OCI-LY1 (cell line): ENCODE measurements at regions not wholly inside any gene's neighbourhood (a gene's known extent, or its start where the extent isn't known, plus 50 kb on each side); places are given as distances from the start of the nearest gene placed in this dataset.

Source experiments
- H2AFZ ChIP-seq: fragments of 200-600 bp; sonication (generic), shearing (Covaris generic); 2 replicates; pipeline ENCODE4 v1.6.0; 2014; ENCODE audit warnings: antibody characterized with exemption, mild to moderate bottlenecking, low read length
- H3F3A ChIP-seq: fragments of 200-600 bp; sonication (generic), shearing (Covaris generic); 2 replicates; pipeline ENCODE4 v1.6.0; 2014; ENCODE audit warnings: mild to moderate bottlenecking, antibody characterized with exemption, low read length, moderate library complexity; ENCODE audit not compliant: insufficient read depth
- H3K27ac ChIP-seq: fragments of 200-600 bp; sonication (generic); 2 replicates; pipeline ENCODE4 v1.5.1; 2014; ENCODE audit warnings: low read length, mixed run types, mild to moderate bottlenecking, low read depth; ENCODE audit not compliant: poor library complexity, severe bottlenecking
- H3K27me3 ChIP-seq: fragments of 200-600 bp; sonication (generic); 2 replicates; pipeline ENCODE4 v1.6.0; 2014; ENCODE audit warnings: antibody characterized with exemption, mild to moderate bottlenecking, low read length, moderate library complexity; ENCODE audit not compliant: insufficient read depth
- H3K36me3 ChIP-seq: fragments of 200-600 bp; sonication (generic); 2 replicates; pipeline ENCODE4 v1.6.1; 2014; ENCODE audit warnings: mild to moderate bottlenecking, antibody characterized with exemption, low read length, moderate library complexity, mixed read lengths; ENCODE audit not compliant: insufficient read depth
- H3K4me1 ChIP-seq: fragments of 200-600 bp; sonication (generic); 2 replicates; pipeline ENCODE4 v1.5.1; 2014; ENCODE audit warnings: mild to moderate bottlenecking, low read length, moderate library complexity; ENCODE audit not compliant: insufficient read depth, severe bottlenecking
- H3K4me2 ChIP-seq: fragments of 200-600 bp; sonication (generic), shearing (Covaris generic); 2 replicates; pipeline ENCODE4 v1.6.1; 2014; ENCODE audit warnings: low read length
- H3K4me3 ChIP-seq: fragments of 200-600 bp; sonication (generic); 2 replicates; pipeline ENCODE4 v1.5.1; 2014; ENCODE audit warnings: low read length, low read depth, mild to moderate bottlenecking, mixed read lengths; ENCODE audit not compliant: poor library complexity, severe bottlenecking
- H3K79me2 ChIP-seq: fragments of 200-600 bp; shearing (Covaris generic); 2 replicates; pipeline ENCODE4 v1.6.1; 2016; ENCODE audit warnings: mixed run types, low read length, mixed read lengths; ENCODE audit not compliant: insufficient read depth
- H3K9ac ChIP-seq: fragments of 200-600 bp; sonication (generic), shearing (Covaris generic); 2 replicates; pipeline ENCODE4 v1.6.1; 2014; ENCODE audit warnings: mild to moderate bottlenecking, low read length, mixed read lengths
- H3K9me2 ChIP-seq: fragments of 200-600 bp; sonication (generic), shearing (Covaris generic); 2 replicates; pipeline ENCODE4 v1.6.1; 2014; ENCODE audit warnings: low read depth, mild to moderate bottlenecking, low read length, mixed read lengths
- H3K9me3 ChIP-seq: fragments of 200-600 bp; shearing (Covaris generic); 2 replicates; pipeline ENCODE4 v1.6.1; 2014; ENCODE audit warnings: low read length, mixed read lengths
- H4K20me1 ChIP-seq: fragments of 200-600 bp; sonication (generic), shearing (Covaris generic); 2 replicates; pipeline ENCODE4 v1.6.0; 2016; ENCODE audit warnings: mild to moderate bottlenecking, low read length; ENCODE audit not compliant: insufficient read depth
- CTCF ChIP-seq: fragments of 200-600 bp; sonication (generic), shearing (Covaris generic); IDR thresholded peaks from 2 replicates; pipeline ENCODE4 v1.5.1; 2017; ENCODE audit warnings: mild to moderate bottlenecking, antibody characterized with exemption, low read length, moderate library complexity, mixed read lengths
- EZH2 ChIP-seq: fragments of 200-600 bp; sonication (generic), shearing (Covaris generic); IDR thresholded peaks from 2 replicates; pipeline ENCODE4 v1.8.0; 2017; ENCODE audit warnings: borderline replicate concordance, mixed run types, mild to moderate bottlenecking, antibody characterized with exemption, low read length, moderate library complexity, mixed read lengths

- Histone ChIP-seq H4K20me1 (no peaks in the 10 kb centered on the region), H3K27ac (no peak overlapping the region), H3K9me3 (no peaks in the 10 kb centered on the region), H2AFZ (no peak overlapping the region), H3K9me2 (no peaks in the 10 kb centered on the region; the same call in 1 of the 2 replicates), H3K4me3 (no peak overlapping the region), H3K36me3 (no peaks in the 10 kb centered on the region), H3K79me2 (no peaks in the 10 kb centered on the region), H3K27me3 (no peaks in the 10 kb centered on the region), H3K4me2 (no peak overlapping the region), H3F3A (no peaks in the 10 kb centered on the region), H3K4me1 (no peaks in the 10 kb centered on the region), H3K9ac (no peak overlapping the region)
- TF ChIP-seq CTCF (no peak), EZH2 (no peak)
Observed at GRCh38 chr2:79389481-79389880, 123.4 kb upstream of the CTNNA2 start.

GRCh38 chr2:79388024-79388423 is 124.8 kb upstream of the CTNNA2 start:
- Histone ChIP-seq H3F3A (no peaks in the 10 kb centered on the region), H3K9ac (no peak overlapping the region), H3K4me1 (no peaks in the 10 kb centered on the region), H3K79me2 (no peaks in the 10 kb centered on the region), H3K4me3 (no peak overlapping the region), H3K4me2 (no peak overlapping the region), H3K36me3 (no peaks in the 10 kb centered on the region), H3K27ac (no peak overlapping the region), H4K20me1 (no peaks in the 10 kb centered on the region), H2AFZ (no peak overlapping the region), H3K9me2 (no peaks in the 10 kb centered on the region; the same call in 1 of the 2 replicates), H3K9me3 (no peaks in the 10 kb centered on the region), H3K27me3 (no peaks in the 10 kb centered on the region)
- TF ChIP-seq CTCF (no peak), EZH2 (no peak)

GRCh38 chr2:79387431-79387830 is 125.4 kb upstream of the CTNNA2 start:
- Histone ChIP-seq H3K27me3 (no peaks in the 10 kb centered on the region), H3K9me2 (no peaks in the 10 kb centered on the region; the same call in 1 of the 2 replicates), H3K4me1 (no peaks in the 10 kb centered on the region), H3K4me2 (no peak overlapping the region), H4K20me1 (no peaks in the 10 kb centered on the region), H3K27ac (no peak overlapping the region), H3K36me3 (no peaks in the 10 kb centered on the region), H3K4me3 (no peak overlapping the region), H3F3A (no peaks in the 10 kb centered on the region), H3K9me3 (no peaks in the 10 kb centered on the region), H2AFZ (no peak overlapping the region), H3K9ac (no peak overlapping the region), H3K79me2 (no peaks in the 10 kb centered on the region)
- TF ChIP-seq EZH2 (no peak), CTCF (no peak)
